Suprapubic skin (tissue), 4 donors: ENCODE measurements at regions not wholly inside any gene's neighbourhood (a gene's known extent, or its start where the extent isn't known, plus 50 kb on each side); places are given as distances from the start of the nearest gene placed in this dataset.

Experiments
- DNase-seq, 2 donors: peaks; one replicate each; pipeline ENCODE4 v3.0.0-alpha.2; 2019; ENCODE audit warnings: low spot score in 2 of 2
- H3K27ac ChIP-seq: fragments of 200-600 bp; sonication (generic); one replicate; pipeline ENCODE4 v1.5.1; 2019
- H3K27me3 ChIP-seq: fragments of 200-600 bp; sonication (generic); one replicate; pipeline ENCODE4 v1.5.1; 2019
- H3K36me3 ChIP-seq: fragments of 200-600 bp; sonication (generic); one replicate; pipeline ENCODE4 v1.5.1; 2019
- H3K4me1 ChIP-seq: fragments of 200-600 bp; sonication (generic); one replicate; pipeline ENCODE4 v1.5.1; 2019
- H3K4me3 ChIP-seq: fragments of 200-600 bp; sonication (generic); one replicate; pipeline ENCODE4 v1.5.1; 2019; ENCODE audit warnings: mild to moderate bottlenecking
- H3K9me3 ChIP-seq: fragments of 200-600 bp; sonication (generic); one replicate; pipeline ENCODE4 v1.5.1; 2019
- CTCF ChIP-seq, 2 donors: fragments of 200-600 bp in 1 of 2; fragments of 450-650 bp in 1 of 2; sonication (generic) in 1 of 2; IDR thresholded peaks; one replicate each; pipeline ENCODE4 v1.5.1; 2016 to 2019; ENCODE audit warnings: antibody characterized with exemption in 2 of 2, mild to moderate bottlenecking in 1 of 2, moderate library complexity in 1 of 2
- EP300 ChIP-seq: sonication (generic); formaldehyde crosslinking; IDR thresholded peaks from one replicate; pipeline ENCODE4 v1.6.1; 2017; ENCODE audit warnings: antibody characterized with exemption
- POLR2A ChIP-seq, 2 donors: fragments of 450-650 bp; IDR thresholded peaks; one replicate each; pipeline ENCODE4 v1.6.1; 2017; ENCODE audit warnings: antibody characterized with exemption in 2 of 2, mild to moderate bottlenecking in 2 of 2, moderate library complexity in 2 of 2
- POLR2AphosphoS5 ChIP-seq, 3 donors: sonication (generic); formaldehyde crosslinking; IDR thresholded peaks; one replicate each; pipeline ENCODE4 v1.6.1; 2017; ENCODE audit warnings: antibody characterized with exemption in 3 of 3
- WGBS: methylation state at CpG from one replicate; pipeline ENCODE4 v1.1.5; 2018; 5-methylcytosine and 5-hydroxymethylcytosine counted together

DNA sequence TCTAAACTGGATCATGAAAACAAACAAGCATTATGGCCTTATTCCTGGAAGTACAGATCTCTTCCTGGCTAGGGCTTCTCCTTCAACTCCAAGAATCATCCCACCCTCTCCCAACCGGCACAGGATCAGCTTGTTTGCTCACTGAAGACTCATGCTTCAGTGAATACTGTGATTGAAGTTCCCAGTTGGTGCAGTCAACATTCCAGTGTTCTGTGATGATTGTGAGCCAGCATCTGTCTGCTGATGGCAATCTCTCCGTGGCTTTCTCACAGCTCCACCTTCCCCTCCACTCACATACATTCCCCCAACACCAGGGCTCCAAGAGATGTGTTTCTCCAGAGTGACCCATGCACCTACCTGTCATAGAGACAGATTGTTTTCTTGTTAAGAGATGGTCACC lies 421.3 kb upstream of the BTBD3 start:
- Histone ChIP-seq H3K9me3 (no peaks in the 10 kb centered on the region), H3K4me3 (no peak overlapping the region), H3K27me3 (no peaks in the 10 kb centered on the region), H3K36me3 (no peaks in the 10 kb centered on the region), H3K4me1 (no peaks in the 10 kb centered on the region), H3K27ac (no peak overlapping the region)
- WGBS: 31% methylated on average over 2 of the region's 2 CpGs
- no peak for DNase-seq
- TF ChIP-seq POLR2AphosphoS5 (IDR thresholded peaks at IDR 0.05) (no peak), POLR2A (IDR thresholded peaks at IDR 0.05) (no peak), CTCF (IDR thresholded peaks at IDR 0.05) (no peak), EP300 (no peak)

DNA sequence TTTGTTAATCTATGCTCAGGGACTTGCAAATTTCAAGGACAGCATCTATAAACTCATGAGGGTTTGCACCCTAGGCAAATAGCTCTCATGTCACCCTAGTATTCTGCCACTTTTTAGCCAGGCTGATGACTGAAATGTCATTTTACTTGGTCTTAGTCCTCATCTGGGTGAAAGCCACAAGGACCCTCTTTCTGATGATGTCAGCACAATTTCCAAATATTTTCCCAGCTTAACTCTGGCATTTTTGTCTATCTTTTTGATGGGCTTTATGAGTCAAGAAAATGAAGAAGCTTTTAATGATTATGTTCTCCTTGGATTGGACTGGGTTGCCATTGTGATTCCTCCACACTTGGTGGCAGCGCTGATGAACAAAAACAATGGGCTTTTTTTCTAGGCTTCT lies 420.1 kb upstream of the BTBD3 start:
- 57% methylated on average over 1 of the region's 1 CpG for WGBS
- Histone ChIP-seq H3K36me3 (no peaks in the 10 kb centered on the region), H3K27ac (no peak overlapping the region), H3K9me3 (no peaks in the 10 kb centered on the region), H3K4me3 (no peak overlapping the region), H3K27me3 (no peaks in the 10 kb centered on the region), H3K4me1 (no peaks in the 10 kb centered on the region)
- DNase-seq: no peak
- TF ChIP-seq EP300 (no peak), POLR2AphosphoS5 (IDR thresholded peaks at IDR 0.05) (no peak), POLR2A (IDR thresholded peaks at IDR 0.05) (no peak), CTCF (IDR thresholded peaks at IDR 0.05) (no peak)

GRCh38 chr20:11499101-11499634 lies 418.5 kb upstream of the BTBD3 start:
- no peak for DNase-seq
- H3K36me3 ChIP-seq: no peaks in the 10 kb centered on the region
- H3K4me1 ChIP-seq: no peaks in the 10 kb centered on the region
- H3K4me3 ChIP-seq: no peak overlapping the region
- no peaks in the 10 kb centered on the region for H3K27me3 ChIP-seq
- TF ChIP-seq CTCF (IDR thresholded peaks at IDR 0.05): no peak
- no peak for TF ChIP-seq POLR2AphosphoS5 (IDR thresholded peaks at IDR 0.05)
- TF ChIP-seq POLR2A (IDR thresholded peaks at IDR 0.05): no peak
- TF ChIP-seq EP300: no peak
- no peaks in the 10 kb centered on the region for H3K9me3 ChIP-seq
- no peak overlapping the region for H3K27ac ChIP-seq
- 82% methylated on average over 6 of the region's 6 CpGs for WGBS

GRCh38 chr20:11502061-11502460 lies 415.6 kb upstream of the BTBD3 start:
- Histone ChIP-seq H3K36me3 (no peaks in the 10 kb centered on the region), H3K9me3 (no peaks in the 10 kb centered on the region), H3K27ac (no peak overlapping the region), H3K4me3 (no peak overlapping the region), H3K27me3 (no peaks in the 10 kb centered on the region), H3K4me1 (no peaks in the 10 kb centered on the region)
- DNase-seq: no peak
- no peak for TF ChIP-seq POLR2AphosphoS5 (IDR thresholded peaks at IDR 0.05)
- no peak for TF ChIP-seq CTCF (IDR thresholded peaks at IDR 0.05)
- TF ChIP-seq POLR2A (IDR thresholded peaks at IDR 0.05): no peak
- no peak for TF ChIP-seq EP300
- WGBS: 90% methylated on average over 1 of the region's 1 CpG

DNA sequence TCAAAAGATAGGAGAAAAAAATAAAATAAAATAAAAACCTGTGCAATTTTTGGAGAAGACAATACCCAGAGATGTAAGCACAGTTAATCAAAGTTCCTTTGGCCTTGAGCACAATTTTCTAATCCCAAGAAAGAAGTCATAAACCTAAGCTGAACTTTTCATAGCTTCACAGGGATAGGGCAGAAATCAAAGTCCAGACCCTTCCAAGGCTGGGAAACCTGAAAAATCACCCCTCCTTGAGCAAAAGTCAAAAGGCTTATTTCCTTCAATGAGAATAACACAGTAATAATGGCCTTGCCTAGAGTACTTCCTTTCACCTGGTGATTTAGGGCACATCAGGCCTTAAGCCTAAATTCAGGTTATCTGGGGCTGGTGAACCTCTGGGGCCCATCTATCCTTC lies 415.0 kb upstream of the BTBD3 start:
- Histone ChIP-seq H3K27ac (no peak overlapping the region), H3K27me3 (no peaks in the 10 kb centered on the region), H3K4me3 (no peak overlapping the region), H3K36me3 (no peaks in the 10 kb centered on the region), H3K4me1 (no peaks in the 10 kb centered on the region), H3K9me3 (no peaks in the 10 kb centered on the region)
- no peak for TF ChIP-seq CTCF (IDR thresholded peaks at IDR 0.05)
- DNase-seq: no peak
